Occipital lobe (tissue), 1 donor: ENCODE measurements at regions not wholly inside any gene's neighbourhood (a gene's known extent, or its start where the extent isn't known, plus 50 kb on each side); places are given as distances from the start of the nearest gene placed in this dataset.

ENCODE experiments used
- DNase-seq: peaks from one replicate; lab custom pipeline; 2025; lab: John Stamatoyannopoulos, UW

DNA sequence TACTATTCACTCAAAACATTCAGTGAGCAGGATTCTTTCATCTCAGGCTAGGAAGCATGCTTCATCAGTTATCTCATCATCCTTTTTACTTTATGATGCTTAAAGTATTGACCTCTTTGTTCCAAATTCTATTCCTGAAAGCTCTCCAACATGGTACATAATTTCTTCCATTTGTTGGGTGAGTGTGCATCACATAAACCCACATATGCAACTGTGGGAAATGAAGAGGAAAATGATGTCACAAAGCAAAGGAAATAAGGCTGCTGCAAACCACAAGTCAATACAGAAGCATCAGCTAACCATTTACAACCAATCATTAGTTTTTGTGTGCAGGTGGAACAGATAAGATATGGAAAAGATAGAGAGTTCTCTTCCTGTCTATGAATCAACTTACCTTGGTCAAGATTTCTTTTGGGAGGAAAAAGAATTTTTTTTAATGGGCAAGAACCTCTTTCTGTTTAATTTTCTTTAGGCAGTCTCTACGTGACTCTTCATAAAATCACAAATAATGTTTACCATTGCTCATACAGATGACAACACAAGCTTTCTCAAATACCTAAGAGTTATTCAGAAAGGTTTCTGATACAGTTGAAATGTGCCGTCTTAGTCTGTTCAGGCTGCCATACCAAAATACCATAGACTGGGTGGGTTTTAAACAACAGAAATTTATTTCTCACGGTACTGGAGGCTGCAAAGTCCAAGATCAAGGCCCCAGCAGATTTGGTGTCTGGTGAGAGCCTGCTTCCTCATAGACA, 259.9 kb downstream of the ADGRG6 start:
- DNase-seq = no peak

DNA sequence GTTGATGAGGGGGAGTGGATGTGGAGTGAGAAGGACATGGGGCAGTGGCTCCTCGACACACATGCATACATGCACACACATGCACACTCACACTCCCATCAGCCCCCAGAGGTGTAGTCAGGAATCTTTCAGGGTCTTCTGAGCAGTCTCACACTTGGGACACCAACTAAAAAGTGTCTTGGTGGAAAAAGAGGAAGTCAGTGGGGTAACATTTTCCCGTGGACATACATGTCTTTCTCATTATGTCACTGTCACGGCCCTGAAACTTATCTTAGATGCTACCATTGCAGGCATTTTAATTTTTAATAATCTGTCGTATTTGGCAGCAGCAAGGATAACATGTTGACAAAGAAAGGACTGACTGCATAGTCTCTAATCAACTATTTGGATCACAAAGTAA, 261.1 kb downstream of the ADGRG6 start:
- DNase-seq = no peak

- DNase-seq = no peak
Measured at GRCh38 chr6:142566628-142567396, 265.0 kb downstream of the ADGRG6 start.

- no peak for DNase-seq
Measured at GRCh38 chr6:142567461-142567860, 265.7 kb downstream of the ADGRG6 start.

- DNase-seq = no peak
Measured at GRCh38 chr6:142568857-142569597, 267.2 kb downstream of the ADGRG6 start.

DNA sequence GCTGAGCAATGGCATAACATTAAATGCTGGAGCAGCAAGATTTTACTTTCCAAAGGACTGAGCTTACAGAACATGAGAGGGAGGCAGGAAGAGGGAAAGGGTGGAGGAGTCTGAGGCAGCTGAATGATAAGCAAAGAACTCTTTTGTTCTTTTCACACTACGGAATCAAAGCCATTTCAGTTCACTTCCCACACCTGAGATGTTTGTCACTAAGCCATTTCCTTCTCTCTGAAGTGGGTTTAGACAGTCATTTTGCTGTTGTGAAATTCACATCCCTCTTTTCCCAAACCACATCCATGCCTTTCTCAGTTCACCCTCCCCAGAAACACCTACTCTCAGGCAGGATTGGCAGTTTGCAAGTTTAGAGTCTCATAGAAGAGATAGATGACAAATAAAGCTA, 267.9 kb downstream of the ADGRG6 start:
- no peak for DNase-seq

DNA sequence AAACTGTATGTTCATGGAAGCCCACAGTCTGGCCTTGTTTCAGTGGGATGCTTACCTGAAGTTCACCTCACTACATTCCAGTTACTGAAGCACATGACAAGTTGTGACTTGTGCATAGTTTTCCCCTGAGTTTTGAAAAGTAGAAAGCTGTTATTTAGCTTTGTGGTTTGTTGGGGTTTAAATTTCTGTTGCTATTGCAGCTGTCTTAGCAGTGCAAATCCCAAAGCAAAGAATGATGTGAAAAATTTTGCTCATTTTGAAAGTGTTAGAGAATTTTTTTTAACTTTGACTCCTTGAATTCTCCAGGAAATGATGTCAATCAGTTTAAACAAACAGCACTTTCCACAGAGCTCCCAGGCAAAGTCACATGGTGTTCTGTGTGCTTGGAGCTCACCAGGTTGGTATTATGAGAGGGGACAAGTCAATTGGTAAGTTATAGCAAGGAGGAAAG, 268.4 kb downstream of the ADGRG6 start:
- DNase-seq = no peak

GRCh38 chr6:142592876-142593275, 291.1 kb downstream of the ADGRG6 start:
- no peak for DNase-seq

DNA sequence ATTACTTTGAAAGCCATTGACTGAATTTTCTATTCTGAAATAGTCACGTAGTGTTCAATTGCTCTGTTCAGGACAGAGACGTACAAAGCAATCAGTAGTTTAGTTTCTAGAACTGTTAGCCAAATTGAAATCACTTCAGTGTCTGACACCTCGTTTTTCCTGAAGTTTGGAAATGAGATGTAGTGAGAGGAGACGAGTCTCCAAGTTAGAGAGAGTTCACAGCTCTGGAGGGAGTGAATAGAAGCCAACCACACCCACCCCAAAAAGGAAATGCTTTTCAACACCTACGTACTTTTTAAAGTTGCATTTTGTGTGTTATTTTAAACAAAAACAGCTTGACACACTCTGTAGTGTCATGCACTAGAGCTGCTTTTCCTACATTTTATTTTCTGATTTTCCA, 296.0 kb downstream of the ADGRG6 start:
- no peak for DNase-seq

GRCh38 chr6:142601427-142601826, 299.6 kb downstream of the ADGRG6 start:
- no peak for DNase-seq

- no peak for DNase-seq
Measured at GRCh38 chr6:142602972-142603371, 301.2 kb downstream of the ADGRG6 start.

- DNase-seq = no peak
Measured at GRCh38 chr6:142605922-142606485, 304.2 kb downstream of the ADGRG6 start.

DNA sequence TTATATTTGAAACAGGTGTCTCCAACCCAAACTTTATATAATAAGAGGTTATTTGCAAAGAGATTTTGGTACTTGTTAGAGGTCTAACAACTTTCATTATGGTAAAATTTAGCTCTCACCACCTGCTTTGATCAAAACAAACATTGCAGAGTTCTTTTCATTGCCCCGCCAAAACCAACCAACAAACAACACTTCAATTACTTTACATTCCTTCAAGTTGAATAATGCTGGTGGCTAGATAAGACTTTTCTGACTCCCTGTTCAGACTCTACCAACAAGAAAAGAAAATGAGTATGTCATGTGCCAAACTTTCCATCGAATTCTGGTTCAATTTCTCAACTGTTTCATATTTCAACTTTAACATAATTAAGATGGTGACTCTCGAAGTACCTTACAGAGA, 311.1 kb downstream of the ADGRG6 start:
- DNase-seq = no peak

DNA sequence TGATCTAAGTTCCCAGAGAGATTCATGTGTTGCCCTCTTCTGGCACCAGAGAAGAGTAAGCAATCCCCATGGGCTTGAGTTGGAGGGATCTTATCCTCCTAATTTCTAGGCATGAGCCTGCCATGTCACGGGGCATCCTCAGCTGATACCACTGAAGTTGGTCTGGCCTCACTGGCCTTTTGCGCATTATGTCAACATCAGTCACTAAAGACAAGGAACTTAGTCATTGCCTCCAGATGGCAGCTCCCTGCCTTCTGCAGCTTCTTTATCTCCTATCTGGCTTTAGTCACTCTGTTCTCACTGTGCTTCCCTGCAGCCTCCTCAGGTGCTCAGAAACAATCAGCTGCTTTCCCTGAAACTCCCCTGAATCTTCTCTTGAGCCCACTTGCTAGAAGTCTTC, 312.2 kb downstream of the ADGRG6 start:
- no peak for DNase-seq

DNA sequence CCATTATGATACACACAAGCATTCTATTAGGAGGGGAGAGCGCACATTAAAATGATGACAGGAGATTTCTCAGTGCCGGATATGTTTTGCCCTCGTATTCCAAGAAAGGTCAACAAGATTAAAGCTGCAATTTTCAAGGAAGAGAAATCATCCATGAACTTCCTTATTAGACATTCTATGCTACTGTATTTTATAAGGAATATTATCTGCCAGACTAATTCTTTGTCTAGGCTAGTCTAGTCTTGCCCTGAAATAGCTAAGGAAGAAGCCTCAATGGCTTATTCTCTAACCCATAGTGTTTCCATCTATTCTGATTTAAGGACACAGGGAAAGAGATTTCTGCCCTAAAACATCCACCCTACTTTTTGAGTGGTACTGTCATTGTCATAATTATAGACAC, 315.4 kb downstream of the ADGRG6 start:
- no peak for DNase-seq

- DNase-seq = no peak
Measured at GRCh38 chr6:142621822-142622221, 320.0 kb downstream of the ADGRG6 start.

DNA sequence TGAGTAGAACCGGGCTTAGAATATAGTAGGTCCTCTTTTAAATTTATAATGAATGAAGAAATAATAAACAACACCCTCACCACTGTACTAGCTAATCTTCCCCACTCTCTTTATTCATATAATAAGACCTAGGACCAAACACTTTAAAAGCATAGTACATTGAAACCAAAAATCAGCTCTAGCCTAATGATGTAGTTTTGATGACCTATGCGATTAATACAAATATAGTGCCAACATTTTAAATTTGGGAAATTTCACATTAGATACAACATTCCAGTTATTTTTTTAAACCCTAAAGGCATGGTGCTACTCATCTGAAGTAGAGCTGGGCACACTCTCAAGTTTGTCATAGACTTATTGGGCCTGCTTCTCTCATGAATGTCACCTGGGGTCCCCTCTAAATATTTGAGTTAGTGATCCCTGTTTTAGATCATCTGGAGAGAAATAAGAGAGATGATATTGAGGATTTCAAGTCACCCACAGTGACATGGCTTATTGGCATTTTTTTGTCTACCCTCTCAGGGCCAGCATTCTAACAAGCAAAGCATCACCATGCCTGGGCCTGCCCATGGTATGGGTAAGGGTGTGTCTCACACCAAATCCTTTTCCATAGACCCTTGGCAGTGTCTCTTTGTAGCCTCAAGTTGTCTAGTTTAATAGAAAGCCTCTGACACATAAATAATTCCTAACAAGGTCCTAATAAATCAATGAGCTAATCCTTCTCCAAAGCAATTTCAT, 319.8 kb downstream of the HIVEP2 start:
- no peak for DNase-seq

DNA sequence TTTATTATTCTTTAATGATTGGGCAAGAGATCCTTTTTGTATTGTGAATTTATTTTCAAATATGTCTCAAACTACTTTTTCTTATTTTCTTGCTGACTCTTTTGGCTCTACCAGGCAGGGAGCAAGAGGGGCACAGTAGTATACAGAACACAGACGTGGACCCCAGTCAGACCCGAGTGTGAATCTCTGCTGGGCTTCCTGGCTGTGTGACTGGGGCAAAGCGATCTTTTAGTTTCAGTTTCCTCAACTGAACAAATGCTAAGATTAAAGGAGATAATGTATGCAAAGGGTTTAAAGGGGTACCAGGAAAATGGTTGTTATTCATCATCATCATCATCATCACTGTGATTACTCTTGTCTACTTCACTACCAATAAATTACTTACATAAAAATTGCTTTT, 317.5 kb downstream of the HIVEP2 start:
- DNase-seq = no peak

GRCh38 chr6:142631517-142632385, 313.2 kb downstream of the HIVEP2 start:
- DNase-seq = no peak

DNA sequence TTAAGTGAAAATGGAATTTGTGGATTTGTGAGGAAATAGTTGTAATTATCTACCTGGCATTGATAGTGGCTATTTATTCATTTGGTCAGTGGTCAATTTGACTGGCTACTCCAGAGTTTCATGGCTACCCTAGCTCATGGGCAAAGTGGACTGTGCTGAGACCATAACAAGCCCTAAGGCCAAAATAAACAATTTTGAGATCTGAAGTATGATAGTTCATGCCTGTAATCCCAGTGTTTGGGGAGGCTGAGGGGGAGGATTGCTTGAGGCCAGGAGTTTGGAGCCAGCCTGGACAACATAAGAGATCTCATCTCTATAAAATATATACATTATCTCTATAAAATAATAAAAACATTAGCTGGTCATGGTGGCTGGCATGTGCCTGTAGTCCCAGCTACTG, 311.7 kb downstream of the HIVEP2 start:
- no peak for DNase-seq
